Neural crest cell (in vitro differentiated cells): ENCODE measurements at regions not wholly inside any gene's neighbourhood (a gene's known extent, or its start where the extent isn't known, plus 50 kb on each side); places are given as distances from the start of the nearest gene placed in this dataset.

Source experiments
- DNase-seq: peaks from one replicate; pipeline ENCODE4 v3.0.0; 2021; ENCODE audit warnings: low read depth, mixed read lengths, low spot score
- H3K27ac Mint-ChIP-seq: one replicate; pipeline ENCODE4 v1.8.0; 2021; ENCODE audit warnings: mild to moderate bottlenecking, mixed read lengths; ENCODE audit not compliant: unreplicated experiment
- H3K27me3 Mint-ChIP-seq: 2 replicates; pipeline ENCODE4 v1.8.0; 2021; ENCODE audit warnings: low read depth, mild to moderate bottlenecking, mixed read lengths
- H3K36me3 Mint-ChIP-seq: 2 replicates; pipeline ENCODE4 v1.8.0; 2021; ENCODE audit warnings: low read depth, mild to moderate bottlenecking, mixed read lengths
- H3K4me1 Mint-ChIP-seq: 2 replicates; pipeline ENCODE4 v1.8.0; 2021; ENCODE audit warnings: mixed read lengths
- H3K4me3 Mint-ChIP-seq: one replicate; pipeline ENCODE4 v1.8.0; 2021; ENCODE audit warnings: mild to moderate bottlenecking, mixed read lengths
- H3K9me3 Mint-ChIP-seq: 2 replicates; pipeline ENCODE4 v1.8.0; 2021; ENCODE audit warnings: mixed read lengths
- CTCF ChIP-seq: fragments of 200-600 bp; sonication (generic); conservative IDR thresholded peaks from 2 replicates; pipeline ENCODE4 v1.5.0; 2021; ENCODE audit warnings: antibody characterized with exemption, mild to moderate bottlenecking

GRCh38 chr18:75530566-75531211 is 103.2 kb upstream of the SMIM21 start:
- no peak for TF ChIP-seq CTCF

GRCh38 chr18:75530118-75530517 is 102.6 kb upstream of the SMIM21 start:
- DNase-seq = no peak
- Mint-ChIP-seq H3K9me3 (no peaks in the 10 kb centered on the region), H3K4me1 (peaks cover 17% of the 10 kb centered on the region), H3K36me3 (no peaks in the 10 kb centered on the region), H3K27ac (no peak overlapping the region), H3K27me3 (no peaks in the 10 kb centered on the region), H3K4me3 (no peak overlapping the region)
- TF ChIP-seq CTCF = no peak

More at GRCh38 chr18:75530566-75531211, 103.2 kb upstream of the SMIM21 start:
- no peaks in the 10 kb centered on the region for H3K9me3 Mint-ChIP-seq
- H3K27ac Mint-ChIP-seq = no peak overlapping the region
- DNase-seq = no peak
- no peaks in the 10 kb centered on the region for H3K27me3 Mint-ChIP-seq
- no peak overlapping the region for H3K4me3 Mint-ChIP-seq
- H3K4me1 Mint-ChIP-seq = peaks cover 17% of the 10 kb centered on the region
- no peaks in the 10 kb centered on the region for H3K36me3 Mint-ChIP-seq

GRCh38 chr18:75529394-75529793 is 101.9 kb upstream of the SMIM21 start:
- Mint-ChIP-seq H3K27me3 (no peaks in the 10 kb centered on the region), H3K4me3 (no peak overlapping the region), H3K36me3 (no peaks in the 10 kb centered on the region), H3K4me1 (peaks cover 15% of the 10 kb centered on the region), H3K27ac (no peak overlapping the region), H3K9me3 (no peaks in the 10 kb centered on the region)
- no peak for TF ChIP-seq CTCF
- DNase-seq = no peak

GRCh38 chr18:75527848-75528685 is 100.6 kb upstream of the SMIM21 start:
- Mint-ChIP-seq H3K4me1 (peaks cover 7% of the 10 kb centered on the region), H3K36me3 (no peaks in the 10 kb centered on the region), H3K27ac (no peak overlapping the region), H3K4me3 (no peak overlapping the region), H3K9me3 (no peaks in the 10 kb centered on the region), H3K27me3 (no peaks in the 10 kb centered on the region)
- DNase-seq = no peak
- no peak for TF ChIP-seq CTCF

- no peaks in the 10 kb centered on the region for H3K36me3 Mint-ChIP-seq
- H3K4me3 Mint-ChIP-seq = no peak overlapping the region
- no peak for TF ChIP-seq CTCF
- no peaks in the 10 kb centered on the region for H3K27me3 Mint-ChIP-seq
- DNase-seq = no peak
- H3K9me3 Mint-ChIP-seq = no peaks in the 10 kb centered on the region
- H3K27ac Mint-ChIP-seq = no peak overlapping the region
- H3K4me1 Mint-ChIP-seq = peaks cover 6% of the 10 kb centered on the region
Measured at GRCh38 chr18:75526038-75526437, 98.5 kb upstream of the SMIM21 start.
